H1 (cell line): ENCODE measurements at regions not wholly inside any gene's neighbourhood (a gene's known extent, or its start where the extent isn't known, plus 50 kb on each side); places are given as distances from the start of the nearest gene placed in this dataset.

Experiments
- CTCF ChIA-PET: fragments of 300-600 bp; sonication (Branson Sonifier 250); formaldehyde crosslinking; loops from one replicate; lab custom pipeline; 2021; ENCODE audit not compliant: partially characterized antibody; lab: Charles Lee
- POLR2A ChIA-PET: fragments of 300-600 bp; sonication (Branson Sonifier 250); formaldehyde crosslinking; loops from one replicate; lab custom pipeline; 2021; ENCODE audit warnings: inconsistent platforms; ENCODE audit not compliant: partially characterized antibody; lab: Charles Lee
- DNase-seq, 2 experiments: peaks; one replicate each; pipeline versions ENCODE4 v3.0.0 to v3.0.0-alpha.2; 2010 to 2022; ENCODE audit warnings: low spot score in 2 of 2, low read depth in 1 of 2, mixed read lengths in 1 of 2
- FAIRE-seq: peaks from 2 replicates; lab custom pipeline; 2011; peaks lifted over from hg19 to GRCh38; lab: Jason Lieb, UNC
- H2AFZ ChIP-seq: 2 replicates; pipeline ENCODE4 v1.8.1; 2012; ENCODE audit warnings: low read length, inconsistent platforms
- H2AK5ac ChIP-seq: 2 replicates; pipeline ENCODE4 v1.6.1; 2013; ENCODE audit warnings: low read depth, low read length
- H2BK120ac ChIP-seq: replicated peaks from 2 replicates; pipeline ENCODE3; 2013; ENCODE audit warnings: low read depth, low read length, inconsistent platforms
- H2BK12ac ChIP-seq: 2 replicates; pipeline ENCODE4 v1.6.1; 2013; ENCODE audit warnings: low read depth, low read length
- H2BK15ac ChIP-seq: 2 replicates; pipeline ENCODE4 v1.6.1; 2013; ENCODE audit warnings: low read length
- H2BK20ac ChIP-seq: 2 replicates; pipeline ENCODE4 v1.6.1; 2013; ENCODE audit warnings: low read length
- H2BK5ac ChIP-seq: 2 replicates; pipeline ENCODE4 v1.6.1; 2013; ENCODE audit warnings: low read depth, low read length
- H3K14ac ChIP-seq: 2 replicates; pipeline ENCODE4 v1.6.1; 2013; ENCODE audit warnings: inconsistent platforms; ENCODE audit not compliant: insufficient read length
- H3K18ac ChIP-seq: 2 replicates; pipeline ENCODE4 v1.6.1; 2013; ENCODE audit warnings: low read length; ENCODE audit errors: extremely low read depth
- H3K23ac ChIP-seq: 2 replicates; pipeline ENCODE4 v1.6.1; 2013; ENCODE audit warnings: inconsistent platforms; ENCODE audit not compliant: insufficient read length
- H3K23me2 ChIP-seq: 2 replicates; pipeline ENCODE4 v1.6.1; 2013; ENCODE audit warnings: low read depth, low read length
- H3K27ac ChIP-seq: 2 replicates; pipeline ENCODE4 v1.6.1; 2011; ENCODE audit warnings: low read depth, low read length, inconsistent platforms
- H3K27me3 ChIP-seq, 4 experiments: replicated peaks in 1 of 4; 1 replicate in 1 of 4; 2 replicates in 3 of 4; pipeline versions ENCODE4 v1.6.1 to v1.8.1; 2011 to 2013; ENCODE audit warnings: low read length in 3 of 4, mild to moderate bottlenecking in 3 of 4, inconsistent platforms in 2 of 4, mixed read lengths in 2 of 4, moderate library complexity in 1 of 4; ENCODE audit not compliant: control insufficient read depth in 3 of 4, insufficient read depth in 3 of 4; ENCODE audit errors: extremely low read depth in 1 of 4
- H3K36me3 ChIP-seq, 4 experiments: 2 replicates each; pipeline versions ENCODE4 v1.6.1 to v1.8.1; 2011 to 2013; ENCODE audit warnings: mild to moderate bottlenecking in 4 of 4, low read length in 3 of 4, moderate library complexity in 2 of 4, control low read depth in 1 of 4, inconsistent platforms in 1 of 4; ENCODE audit not compliant: insufficient read depth in 4 of 4, control insufficient read depth in 2 of 4
- H3K4ac ChIP-seq: replicated peaks from 2 replicates; pipeline ENCODE3; 2013; ENCODE audit warnings: low read length, low read depth, mixed read lengths, inconsistent platforms; ENCODE audit not compliant: insufficient read length
- H3K4me1 ChIP-seq, 4 experiments: replicated peaks in 1 of 4; 1 replicate in 1 of 4; 2 replicates in 3 of 4; pipeline versions ENCODE4 v1.6.1 to v1.8.1; 2011 to 2013; ENCODE audit warnings: low read length in 3 of 4, inconsistent platforms in 2 of 4, mixed read lengths in 1 of 4; ENCODE audit not compliant: insufficient read depth in 4 of 4, control insufficient read depth in 3 of 4
- H3K4me2 ChIP-seq, 2 experiments: 2 replicates each; pipeline versions ENCODE4 v1.6.1 to v1.8.1; 2011 to 2013; ENCODE audit warnings: low read depth in 2 of 2, low read length in 2 of 2, control low read depth in 1 of 2, inconsistent platforms in 1 of 2, mild to moderate bottlenecking in 1 of 2; ENCODE audit not compliant: insufficient read depth in 1 of 2
- H3K4me3 ChIP-seq, 4 experiments: fragments of 200-600, 300-600 bp in 1 of 4; sonication (generic), shearing (Covaris generic), sonication (Bioruptor Twin) in 1 of 4; 2 replicates each; pipeline versions ENCODE4 v1.5.1 to v1.8.1; 2011 to 2016; ENCODE audit warnings: low read length in 4 of 4, low read depth in 3 of 4, control low read depth in 2 of 4, inconsistent platforms in 2 of 4, mild to moderate bottlenecking in 2 of 4, mixed read lengths in 1 of 4, moderate library complexity in 1 of 4; ENCODE audit not compliant: insufficient read depth in 2 of 4; ENCODE audit errors: extremely low read depth in 1 of 4
- H3K56ac ChIP-seq: replicated peaks from 2 replicates; pipeline ENCODE3; 2013; ENCODE audit warnings: low read depth, mild to moderate bottlenecking, mixed read lengths, low read length, inconsistent platforms; ENCODE audit not compliant: insufficient read length
- H3K79me1 ChIP-seq: 2 replicates; pipeline ENCODE4 v1.6.1; 2013; ENCODE audit warnings: low read depth, low read length, control low read depth
- H3K79me2 ChIP-seq, 2 experiments: 2 replicates each; pipeline versions ENCODE4 v1.6.1 to v1.8.1; 2012 to 2013; ENCODE audit warnings: low read length in 2 of 2, mild to moderate bottlenecking in 2 of 2, inconsistent platforms in 1 of 2; ENCODE audit not compliant: insufficient read depth in 2 of 2, control insufficient read depth in 1 of 2
- H3K9ac ChIP-seq, 4 experiments: replicated peaks in 1 of 4; 1 replicate in 1 of 4; 2 replicates in 3 of 4; pipeline versions ENCODE4 v1.6.1 to v1.8.1; 2011 to 2013; ENCODE audit warnings: low read depth in 3 of 4, low read length in 3 of 4, control low read depth in 2 of 4, mild to moderate bottlenecking in 2 of 4, moderate library complexity in 2 of 4, inconsistent platforms in 1 of 4; ENCODE audit errors: extremely low read depth in 1 of 4
- H3K9me3 ChIP-seq, 2 experiments: 2 replicates each; pipeline versions ENCODE4 v1.6.1 to v1.8.1; 2012 to 2013; ENCODE audit warnings: mild to moderate bottlenecking in 2 of 2, moderate library complexity in 2 of 2, control low read depth in 1 of 2, inconsistent platforms in 1 of 2, low read depth in 1 of 2, low read length in 1 of 2, mixed read lengths in 1 of 2; ENCODE audit not compliant: insufficient read depth in 2 of 2
- H4K20me1 ChIP-seq, 2 experiments: replicated peaks in 1 of 2; 2 replicates each; pipeline versions ENCODE3 to v1.8.1; 2011 to 2013; ENCODE audit warnings: inconsistent platforms in 2 of 2, low read length in 2 of 2, mild to moderate bottlenecking in 1 of 2; ENCODE audit not compliant: insufficient read depth in 2 of 2, control insufficient read depth in 1 of 2
- H4K5ac ChIP-seq: 2 replicates; pipeline ENCODE4 v1.6.1; 2013; ENCODE audit warnings: low read length, low read depth, mixed read lengths, inconsistent platforms; ENCODE audit not compliant: insufficient read length
- H4K8ac ChIP-seq: 2 replicates; pipeline ENCODE4 v1.8.0; 2013; ENCODE audit warnings: mild to moderate bottlenecking, moderate library complexity, low read length, inconsistent platforms; ENCODE audit not compliant: insufficient read depth; ENCODE audit errors: extremely low read depth
- H4K91ac ChIP-seq: replicated peaks from 2 replicates; pipeline ENCODE3; 2013; ENCODE audit warnings: low read length, mixed read lengths, inconsistent platforms; ENCODE audit not compliant: insufficient read length
- CREB1 ChIP-seq: IDR thresholded peaks from 2 replicates; pipeline ENCODE4 v1.6.1; 2012; ENCODE audit warnings: inconsistent platforms
- EGR1 ChIP-seq: IDR thresholded peaks from 2 replicates; pipeline ENCODE4 v1.6.1; 2011; ENCODE audit warnings: low read depth, low read length, borderline replicate concordance
- EP300 ChIP-seq, 2 experiments: IDR thresholded peaks; 1 replicate in 1 of 2; 2 replicates in 1 of 2; pipeline ENCODE4 v1.6.1; 2011 to 2012; ENCODE audit warnings: low read depth in 2 of 2, low read length in 2 of 2, mild to moderate bottlenecking in 2 of 2, borderline replicate concordance in 1 of 2, inconsistent platforms in 1 of 2, moderate library complexity in 1 of 2
- EZH2 ChIP-seq: fragments of 200-600 bp; sonication (generic); IDR thresholded peaks from 2 replicates; pipeline ENCODE4 v1.7.1; 2012; ENCODE audit warnings: low read depth, mild to moderate bottlenecking, moderate library complexity, low read length, inconsistent platforms; ENCODE audit not compliant: severe bottlenecking
- FOSL1 ChIP-seq: IDR thresholded peaks from 2 replicates; pipeline ENCODE4 v1.6.1; 2011; ENCODE audit warnings: mild to moderate bottlenecking, low read depth, low read length, moderate library complexity; ENCODE audit not compliant: insufficient read depth
- GTF2F1 ChIP-seq: IDR thresholded peaks from 2 replicates; pipeline ENCODE4 v1.6.1; 2012; ENCODE audit warnings: low read depth, low read length, improper control_type of control experiment, borderline replicate concordance
- MAFK ChIP-seq: IDR thresholded peaks from 2 replicates; pipeline ENCODE4 v1.6.1; 2012; ENCODE audit warnings: low read depth, mild to moderate bottlenecking, improper control_type of control experiment, low read length
- NRF1 ChIP-seq: IDR thresholded peaks from 2 replicates; pipeline ENCODE4 v1.6.1; 2011; ENCODE audit warnings: mild to moderate bottlenecking, low read depth, low read length, improper control_type of control experiment
- POU5F1 ChIP-seq: IDR thresholded peaks from 2 replicates; pipeline ENCODE4 v1.6.1; 2011; ENCODE audit warnings: low read depth, mild to moderate bottlenecking, low read length, moderate library complexity
- SP1 ChIP-seq: IDR thresholded peaks from 2 replicates; pipeline ENCODE4 v1.6.1; 2011; ENCODE audit warnings: low read depth, low read length
- SUZ12 ChIP-seq: fragments of 200-600 bp; sonication (generic); IDR thresholded peaks from 2 replicates; pipeline ENCODE4 v1.6.1; 2012; ENCODE audit warnings: mild to moderate bottlenecking, inconsistent platforms, low read length, moderate library complexity, mixed read lengths
- WGBS, 2 experiments: shearing (Covaris generic) in 1 of 2; methylation state at CpG; one replicate each; pipeline versions ENCODE4 v1.1.6 to v1.1.7; 2013 to 2015; ENCODE audit warnings: low lambda C conversion rate in 2 of 2, mixed read lengths in 2 of 2, inconsistent platforms in 1 of 2, low coverage in 1 of 2, missing lambda C conversion rate in 1 of 2; ENCODE audit not compliant: insufficient replicate concordance in 2 of 2, insufficient coverage in 1 of 2, insufficient read length in 1 of 2; ENCODE audit errors: extremely low coverage in 1 of 2, missing lambda C conversion rate in 1 of 2; 5-methylcytosine and 5-hydroxymethylcytosine counted together

DNA sequence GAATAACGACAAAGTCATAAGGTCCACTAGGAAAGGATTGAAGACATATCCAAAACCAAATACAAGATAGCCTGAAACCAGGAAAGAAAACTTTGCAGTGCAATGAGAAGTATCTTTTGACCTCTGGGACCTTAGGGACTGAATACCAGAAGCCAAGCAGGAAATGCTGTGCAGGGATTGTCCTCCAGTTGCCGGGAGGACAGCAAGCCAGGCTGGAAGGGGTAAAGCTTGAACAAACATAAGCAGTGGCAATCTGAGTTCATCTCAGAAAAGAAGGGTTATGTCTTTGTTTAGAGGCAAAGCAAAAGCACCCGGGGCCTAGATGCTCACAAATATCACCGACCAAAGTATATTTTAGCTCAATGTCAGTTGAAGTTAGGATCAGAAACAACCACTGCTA is 55.3 kb upstream of the VCX start:
- no peak overlapping the region for H3K56ac ChIP-seq
- no peaks in the 10 kb centered on the region for H3K79me1 ChIP-seq
- H3K27ac ChIP-seq = no peak overlapping the region
- H3K9ac ChIP-seq = no peak overlapping the region
- H3K27me3 ChIP-seq = no peaks in the 10 kb centered on the region
- no peak overlapping the region for H2BK15ac ChIP-seq
- CTCF ChIA-PET = interaction anchor here (0.6 kb wide), 1 partner anchor 183 kb away, joined by 3 read pairs; no protein-coding TSS in a partner anchor
- H4K91ac ChIP-seq = no peak overlapping the region
- H2AK5ac ChIP-seq = no peak overlapping the region
- H3K4me1 ChIP-seq = no peaks in the 10 kb centered on the region
- no peaks in the 10 kb centered on the region for H3K36me3 ChIP-seq
- H2BK20ac ChIP-seq = no peak overlapping the region
- H3K4me2 ChIP-seq = no peak overlapping the region
- H4K5ac ChIP-seq = no peak overlapping the region
- no peak for FAIRE-seq
- H2BK12ac ChIP-seq = no peak overlapping the region
- H3K23me2 ChIP-seq = no peaks in the 10 kb centered on the region
- POLR2A ChIA-PET = no interaction called here
- no peak overlapping the region for H3K23ac ChIP-seq
- no peak overlapping the region for H4K8ac ChIP-seq
- no peak overlapping the region for H2BK5ac ChIP-seq
- no peaks in the 10 kb centered on the region for H3K79me2 ChIP-seq
- H3K18ac ChIP-seq = no peak overlapping the region
- H4K20me1 ChIP-seq = no peaks in the 10 kb centered on the region
- H3K4ac ChIP-seq = no peak overlapping the region
- H2AFZ ChIP-seq = no peak overlapping the region
- H3K9me3 ChIP-seq = no peaks in the 10 kb centered on the region
- no peak for DNase-seq
- H3K14ac ChIP-seq = no peak overlapping the region
- no peak overlapping the region for H3K4me3 ChIP-seq
- 92% methylated on average over 2 of the region's 4 CpGs; no CpG with 5 or more reads in 1 of the 2 experiments for WGBS, 2 experiments
- no peak overlapping the region for H2BK120ac ChIP-seq
- no peak for TF ChIP-seq FOSL1
- TF ChIP-seq POU5F1 = no peak
- no peak for TF ChIP-seq EGR1
- TF ChIP-seq SUZ12 = no peak
- TF ChIP-seq CREB1 = no peak
- TF ChIP-seq NRF1 = no peak
- no peak for TF ChIP-seq MAFK
- TF ChIP-seq EZH2 = no peak
- TF ChIP-seq SP1 = no peak
- TF ChIP-seq GTF2F1 = no peak
- TF ChIP-seq EP300 (IDR thresholded peaks at IDR 0.05; ENCODE audit: borderline replicate concordance in 1 of 2, low read depth in 2 of 2, low read length in 2 of 2) = no peak
